ENCODE measurements at regions not wholly inside any gene's neighbourhood (a gene's known extent, or its start where the extent isn't known, plus 50 kb on each side); places are given as distances from the start of the nearest gene placed in this dataset.

- TF ChIP-seq POLR2A (IDR thresholded peaks at IDR 0.05): no peak
- TF ChIP-seq CTCF (IDR thresholded peaks at IDR 0.05): no peak
Observed at GRCh38 chr3:177281292-177282118, 84.2 kb upstream of the TBL1XR1 start.

Data from thyroid gland (tissue), 4 donors.